Left lung (tissue), 4 donors: ENCODE measurements at regions not wholly inside any gene's neighbourhood (a gene's known extent, or its start where the extent isn't known, plus 50 kb on each side); places are given as distances from the start of the nearest gene placed in this dataset.

Experiments used
- ATAC-seq: fragments of 200-7000 bp; cut with Tn5 transposase; one replicate; pipeline ENCODE4 v1.9.1; 2020; ENCODE audit warnings: moderate library complexity
- DNase-seq, 4 donors: peaks; one replicate each; pipeline ENCODE4 v3.0.0-alpha.2; 2013 to 2020
- H3K27ac ChIP-seq, 2 donors: fragments of 200-600 bp; sonication (generic) in 1 of 2; one replicate each; pipeline versions ENCODE4 v1.5.0 to v1.8.0; 2020 to 2021
- H3K27me3 ChIP-seq, 2 donors: fragments of 200-600 bp; sonication (generic) in 1 of 2; one replicate each; pipeline versions ENCODE4 v1.5.0 to v1.8.0; 2020 to 2021
- H3K36me3 ChIP-seq, 2 donors: fragments of 200-600 bp; sonication (generic) in 1 of 2; one replicate each; pipeline versions ENCODE4 v1.5.0 to v1.8.0; 2020 to 2021
- H3K4me1 ChIP-seq, 2 donors: fragments of 200-600 bp; one replicate each; pipeline ENCODE4 v1.8.0; 2021
- H3K4me3 ChIP-seq, 2 donors: fragments of 200-600 bp; sonication (generic) in 1 of 2; one replicate each; pipeline versions ENCODE4 v1.5.0 to v1.8.0; 2020 to 2021; ENCODE audit warnings: mild to moderate bottlenecking in 1 of 2
- H3K9me3 ChIP-seq, 2 donors: fragments of 200-600 bp; sonication (generic) in 1 of 2; one replicate each; pipeline versions ENCODE4 v1.5.0 to v1.8.0; 2020 to 2021
- intact Hi-C, 2 donors: fragments of 100-400 bp; cut with DNase I; formaldehyde crosslinking; loops; one replicate each; pipeline versions ENCODE4 v1.11.2 to v1.14.2; 2022
- TF ChIP-seq, protein P1 (sequence below), 2 donors: fragments of 200-600 bp; sonication (generic) in 1 of 2; IDR thresholded peaks; one replicate each; pipeline versions ENCODE4 v1.5.0 to v1.8.0; 2021; ENCODE audit warnings: antibody characterized with exemption in 2 of 2
- donor health status: DM: no; HTN: yes; CAD: no.
- donor health status: DM: no; HTN: no; CAD: no.

DNA sequence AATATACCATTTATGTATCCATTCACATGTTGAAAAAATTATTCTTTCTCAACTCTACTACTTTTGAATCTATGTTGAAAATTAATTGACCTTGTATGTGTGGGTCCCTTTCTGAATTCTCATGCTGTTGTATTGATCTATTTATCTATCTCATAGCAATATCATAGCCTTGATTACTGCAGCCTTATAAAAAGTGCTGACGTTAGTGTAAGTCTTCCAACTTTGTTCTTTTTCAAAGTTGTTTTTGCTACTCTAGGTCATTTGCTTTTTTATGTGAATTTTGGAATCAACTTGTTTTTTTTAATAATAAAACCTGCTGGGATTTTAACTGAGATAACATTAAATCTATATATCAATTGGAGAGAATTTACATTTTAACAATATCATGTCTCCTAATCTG lies 52.2 kb upstream of the PAX3 start:
- Histone ChIP-seq H3K36me3 (no peaks in the 10 kb centered on the region), H3K27me3 (no peaks in the 10 kb centered on the region), H3K9me3 (peaks cover 0 to 14% of the 10 kb centered on the region in 2 donors), H3K4me1 (no peaks in the 10 kb centered on the region), H3K4me3 (no peak overlapping the region), H3K27ac (no peak overlapping the region)
- intact Hi-C loops, result no loop called here
- TF ChIP-seq, protein P1, sequence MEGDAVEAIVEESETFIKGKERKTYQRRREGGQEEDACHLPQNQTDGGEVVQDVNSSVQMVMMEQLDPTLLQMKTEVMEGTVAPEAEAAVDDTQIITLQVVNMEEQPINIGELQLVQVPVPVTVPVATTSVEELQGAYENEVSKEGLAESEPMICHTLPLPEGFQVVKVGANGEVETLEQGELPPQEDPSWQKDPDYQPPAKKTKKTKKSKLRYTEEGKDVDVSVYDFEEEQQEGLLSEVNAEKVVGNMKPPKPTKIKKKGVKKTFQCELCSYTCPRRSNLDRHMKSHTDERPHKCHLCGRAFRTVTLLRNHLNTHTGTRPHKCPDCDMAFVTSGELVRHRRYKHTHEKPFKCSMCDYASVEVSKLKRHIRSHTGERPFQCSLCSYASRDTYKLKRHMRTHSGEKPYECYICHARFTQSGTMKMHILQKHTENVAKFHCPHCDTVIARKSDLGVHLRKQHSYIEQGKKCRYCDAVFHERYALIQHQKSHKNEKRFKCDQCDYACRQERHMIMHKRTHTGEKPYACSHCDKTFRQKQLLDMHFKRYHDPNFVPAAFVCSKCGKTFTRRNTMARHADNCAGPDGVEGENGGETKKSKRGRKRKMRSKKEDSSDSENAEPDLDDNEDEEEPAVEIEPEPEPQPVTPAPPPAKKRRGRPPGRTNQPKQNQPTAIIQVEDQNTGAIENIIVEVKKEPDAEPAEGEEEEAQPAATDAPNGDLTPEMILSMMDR (IDR thresholded peaks at IDR 0.05), result no peak
- ATAC-seq (no peak), DNase-seq (no peak)

DNA sequence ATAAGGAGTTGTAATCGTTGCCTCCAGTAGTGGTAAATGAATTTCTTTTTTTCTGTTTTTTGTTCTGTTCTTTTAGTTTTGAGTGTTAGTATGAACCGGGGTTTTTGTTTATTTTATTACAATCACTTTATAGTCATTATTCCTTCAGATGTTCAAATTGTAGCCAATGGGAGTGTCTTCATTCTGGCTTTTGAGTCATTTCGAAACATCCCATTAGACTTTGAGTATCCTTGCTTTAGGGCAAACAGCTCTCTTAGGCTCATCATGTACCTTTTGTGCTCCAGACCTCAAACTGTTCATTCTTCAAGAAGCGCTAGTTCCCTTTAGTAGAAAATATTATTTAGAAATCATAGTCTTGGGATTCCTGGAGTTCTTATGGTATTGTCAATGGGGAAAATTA lies 54.2 kb upstream of the PAX3 start:
- intact Hi-C loops, result no loop called here
- H3K36me3 ChIP-seq, result no peaks in the 10 kb centered on the region
- no peak overlapping the region for H3K27ac ChIP-seq
- no peak for DNase-seq
- no peak overlapping the region for H3K4me3 ChIP-seq
- no peak for ATAC-seq
- no peaks in the 10 kb centered on the region for H3K27me3 ChIP-seq
- H3K4me1 ChIP-seq, result no peaks in the 10 kb centered on the region
- H3K9me3 ChIP-seq, result peaks cover 0 to 14% of the 10 kb centered on the region in 2 donors
- TF ChIP-seq, protein P1 (IDR thresholded peaks at IDR 0.05), result no peak

DNA sequence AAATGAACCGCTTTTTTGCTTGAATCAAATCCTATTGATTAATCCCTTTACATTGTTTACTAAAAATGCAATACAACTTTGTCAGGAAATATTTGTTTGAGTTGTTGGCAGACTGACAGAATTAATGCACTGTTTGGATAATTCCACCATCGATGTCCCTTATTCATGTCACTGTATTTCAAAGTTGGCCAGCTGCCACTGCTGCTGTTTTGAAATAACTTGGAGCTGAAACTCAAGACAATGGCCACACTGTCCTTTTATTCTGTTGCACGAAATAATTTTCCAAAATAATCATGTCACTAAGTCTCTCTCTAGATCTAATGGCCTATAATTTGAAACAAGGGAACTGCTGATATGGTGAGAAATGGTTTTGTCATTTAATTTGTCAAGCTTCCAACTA lies 55.2 kb upstream of the PAX3 start:
- H3K36me3 ChIP-seq, result no peaks in the 10 kb centered on the region
- no peak overlapping the region for H3K27ac ChIP-seq
- TF ChIP-seq, protein P1 (IDR thresholded peaks at IDR 0.05), result no peak
- no peak overlapping the region for H3K4me3 ChIP-seq
- H3K9me3 ChIP-seq, result peaks cover 0 to 14% of the 10 kb centered on the region in 2 donors
- peaks cover 0 to 7% of the 10 kb centered on the region in 2 donors for H3K4me1 ChIP-seq
- no peaks in the 10 kb centered on the region for H3K27me3 ChIP-seq
- peak in 1 of 4 donors; percentile 28 for DNase-seq
- no peak for ATAC-seq
- intact Hi-C loops, result no loop called here

DNA sequence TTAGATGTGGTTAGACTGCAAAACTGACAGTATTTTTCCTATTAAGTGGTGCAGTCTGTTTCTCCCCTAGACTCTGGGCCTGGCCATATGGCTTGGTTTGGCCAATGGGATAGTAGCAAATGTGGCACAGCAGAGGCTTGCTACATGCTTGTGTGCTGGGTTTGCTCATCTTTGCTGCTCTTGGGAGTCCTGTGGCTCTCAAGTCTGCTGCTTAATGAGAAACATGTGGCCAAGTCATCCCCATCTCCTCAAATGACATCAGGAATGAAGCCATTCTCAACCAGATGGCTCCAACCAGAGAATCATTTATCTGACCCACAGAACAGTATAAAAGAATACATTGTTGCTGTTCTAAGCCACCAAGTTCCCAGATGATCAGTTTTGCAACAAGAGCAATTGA lies 57.1 kb upstream of the PAX3 start:
- no peak for ATAC-seq
- Histone ChIP-seq H3K27ac (no peak overlapping the region), H3K27me3 (no peaks in the 10 kb centered on the region), H3K36me3 (no peaks in the 10 kb centered on the region), H3K9me3 (peaks cover 0 to 14% of the 10 kb centered on the region in 2 donors), H3K4me1 (peaks cover 0 to 21% of the 10 kb centered on the region in 2 donors), H3K4me3 (no peak overlapping the region)
- no peak for DNase-seq
- TF ChIP-seq, protein P1 (IDR thresholded peaks at IDR 0.05), result no peak
- intact Hi-C loops, result no loop called here

DNA sequence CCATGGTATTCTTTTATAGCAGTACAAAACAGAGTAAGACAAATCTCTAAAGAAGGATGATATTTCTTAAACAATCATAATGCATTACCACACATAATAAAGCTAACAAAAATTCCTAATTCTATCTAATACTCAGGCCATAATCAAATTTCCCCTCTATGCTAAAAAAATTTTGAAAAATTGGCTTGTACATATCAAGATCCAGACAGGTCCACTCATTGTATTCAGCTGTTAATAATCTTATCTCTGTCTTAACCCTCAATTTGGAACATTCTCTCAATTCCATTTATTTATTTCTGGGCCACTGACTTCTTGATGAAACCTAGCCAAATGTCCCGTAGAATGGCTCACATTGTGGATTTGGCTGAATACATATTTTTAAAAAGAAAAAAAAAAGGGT lies 59.1 kb upstream of the PAX3 start:
- Histone ChIP-seq H3K4me3 (no peak overlapping the region), H3K36me3 (no peaks in the 10 kb centered on the region), H3K9me3 (no peaks in the 10 kb centered on the region), H3K27ac (no peak overlapping the region), H3K27me3 (no peaks in the 10 kb centered on the region), H3K4me1 (peaks cover 0 to 21% of the 10 kb centered on the region in 2 donors)
- ATAC-seq, result no peak
- no peak for DNase-seq
- intact Hi-C loops, result no loop called here
- TF ChIP-seq, protein P1 (IDR thresholded peaks at IDR 0.05), result no peak
